Fibroblast of villous mesenchyme (primary cell): ENCODE measurements at regions not wholly inside any gene's neighbourhood (a gene's known extent, or its start where the extent isn't known, plus 50 kb on each side); places are given as distances from the start of the nearest gene placed in this dataset.

ENCODE experiments used
- DNase-seq: peaks from one replicate; pipeline ENCODE4 v3.0.0-alpha.2; 2010; ENCODE audit warnings: low read depth
- H3K4me3 ChIP-seq: 2 replicates; pipeline ENCODE4 v1.5.1; 2011; ENCODE audit warnings: low read depth, mild to moderate bottlenecking, low read length
- CTCF ChIP-seq: IDR thresholded peaks from 2 replicates; pipeline ENCODE4 v1.5.1; 2012; ENCODE audit warnings: low read depth, mild to moderate bottlenecking, low read length; ENCODE audit not compliant: insufficient read depth

GRCh38 chr20:52098186-52098585, 93.4 kb downstream of the ZFP64 start:
- no peak for TF ChIP-seq CTCF
- DNase-seq: no peak
- H3K4me3 ChIP-seq: no peak overlapping the region

GRCh38 chr20:52096117-52096516, 95.5 kb downstream of the ZFP64 start:
- H3K4me3 ChIP-seq: no peak overlapping the region
- no peak for TF ChIP-seq CTCF
- DNase-seq: no peak

GRCh38 chr20:52094693-52095092, 96.9 kb downstream of the ZFP64 start:
- TF ChIP-seq CTCF: no peak
- no peak overlapping the region for H3K4me3 ChIP-seq
- no peak for DNase-seq

GRCh38 chr20:52093575-52093974, 98.0 kb downstream of the ZFP64 start:
- DNase-seq: no peak
- H3K4me3 ChIP-seq: no peak overlapping the region
- no peak for TF ChIP-seq CTCF

GRCh38 chr20:52090035-52090434, 101.5 kb downstream of the ZFP64 start:
- DNase-seq: no peak
- no peak for TF ChIP-seq CTCF
- H3K4me3 ChIP-seq: no peak overlapping the region

- no peak overlapping the region for H3K4me3 ChIP-seq
- DNase-seq: no peak
- no peak for TF ChIP-seq CTCF
These were observed 104.1 kb downstream of the ZFP64 start for GRCh38 chr20:52087471-52087870.

- H3K4me3 ChIP-seq: no peak overlapping the region
- TF ChIP-seq CTCF: no peak
- no peak for DNase-seq
These were observed 104.7 kb downstream of the ZFP64 start for GRCh38 chr20:52086878-52087277.
